OCI-LY3 (cell line): ENCODE measurements at regions not wholly inside any gene's neighbourhood (a gene's known extent, or its start where the extent isn't known, plus 50 kb on each side); places are given as distances from the start of the nearest gene placed in this dataset.

Experiments
- H2AFZ ChIP-seq: fragments of 200-600, 300-600 bp; shearing (Covaris generic); 2 replicates; pipeline ENCODE4 v1.6.0; 2014; ENCODE audit warnings: antibody characterized with exemption, low read depth, low read length
- H3K27ac ChIP-seq: fragments of 200-600, 300-600 bp; sonication (generic); 2 replicates; pipeline ENCODE4 v1.5.1; 2014; ENCODE audit warnings: mild to moderate bottlenecking, low read length, moderate library complexity, mixed read lengths
- H3K27me3 ChIP-seq: fragments of 200-600, 300-600 bp; sonication (generic); 2 replicates; pipeline ENCODE4 v1.6.1; 2014; ENCODE audit warnings: low read depth, low read length, mixed read lengths
- H3K36me3 ChIP-seq: fragments of 200-600, 300-600 bp; sonication (generic); replicated peaks from 2 replicates; pipeline ENCODE3; 2014; ENCODE audit warnings: low read depth, low read length, mixed read lengths
- H3K4me1 ChIP-seq: fragments of 300-600, 200-600 bp; sonication (generic); 2 replicates; pipeline ENCODE4 v1.6.1; 2014; ENCODE audit warnings: low read length, mixed read lengths
- H3K4me2 ChIP-seq: fragments of 200-600, 300-600 bp; sonication (generic); 2 replicates; pipeline ENCODE4 v1.6.1; 2014; ENCODE audit warnings: low read length, mixed read lengths
- H3K4me3 ChIP-seq: fragments of 300-600, 200-600 bp; sonication (generic); 2 replicates; pipeline ENCODE4 v1.5.1; 2014; ENCODE audit warnings: antibody characterized with exemption, mild to moderate bottlenecking, low read length, moderate library complexity
- H3K79me2 ChIP-seq: fragments of 300-600, 200-600 bp; shearing (Covaris generic); 2 replicates; pipeline ENCODE4 v1.6.1; 2014; ENCODE audit warnings: mild to moderate bottlenecking, low read length, mixed read lengths
- H3K9ac ChIP-seq: fragments of 300-600, 200-600 bp; shearing (Covaris generic); 2 replicates; pipeline ENCODE4 v1.6.0; 2014; ENCODE audit warnings: mild to moderate bottlenecking, low read length, moderate library complexity
- H3K9me3 ChIP-seq: fragments of 200-600, 300-600 bp; shearing (Covaris generic); 2 replicates; pipeline ENCODE4 v1.6.1; 2014; ENCODE audit warnings: low read length, mixed read lengths; ENCODE audit not compliant: insufficient read depth
- H4K20me1 ChIP-seq: fragments of 200-600, 300-600 bp; sonication (generic); 2 replicates; pipeline ENCODE4 v1.6.1; 2016; ENCODE audit warnings: low read length, mixed read lengths; ENCODE audit not compliant: insufficient read depth
- EZH2phosphoT487 ChIP-seq: fragments of 200-600 bp; shearing (Covaris generic); IDR thresholded peaks from 2 replicates; pipeline ENCODE4 v1.6.1; 2018; ENCODE audit warnings: antibody characterized with exemption, mixed run types, low read depth
- TF ChIP-seq, protein P1 (sequence below): fragments of 200-600, 300-600 bp; sonication (generic); IDR thresholded peaks from 2 replicates; pipeline ENCODE4 v1.5.1; 2014; ENCODE audit warnings: antibody characterized with exemption, low read length, low read depth

DNA sequence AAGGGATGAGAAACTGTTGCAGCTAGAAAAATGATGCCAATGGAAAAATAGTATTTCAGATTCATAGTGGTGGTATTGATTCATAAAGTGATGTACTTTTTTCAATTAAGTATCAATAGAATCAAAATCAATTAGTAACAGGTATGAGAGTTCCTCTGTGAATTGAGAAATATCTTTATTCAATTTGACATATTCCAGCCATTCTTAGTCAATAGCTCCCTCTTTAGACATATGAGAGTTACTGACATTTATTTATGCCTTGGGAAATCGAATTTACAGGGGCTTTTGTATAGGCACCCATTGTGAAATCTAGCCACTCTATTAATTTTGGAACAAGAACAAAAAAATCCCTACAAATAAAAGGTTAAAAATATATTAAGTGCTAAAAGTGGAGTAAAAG, 386.9 kb upstream of the CNTN3 start:
- H2AFZ ChIP-seq = no peak overlapping the region
- TF ChIP-seq EZH2phosphoT487 = no peak
- TF ChIP-seq, protein P1, sequence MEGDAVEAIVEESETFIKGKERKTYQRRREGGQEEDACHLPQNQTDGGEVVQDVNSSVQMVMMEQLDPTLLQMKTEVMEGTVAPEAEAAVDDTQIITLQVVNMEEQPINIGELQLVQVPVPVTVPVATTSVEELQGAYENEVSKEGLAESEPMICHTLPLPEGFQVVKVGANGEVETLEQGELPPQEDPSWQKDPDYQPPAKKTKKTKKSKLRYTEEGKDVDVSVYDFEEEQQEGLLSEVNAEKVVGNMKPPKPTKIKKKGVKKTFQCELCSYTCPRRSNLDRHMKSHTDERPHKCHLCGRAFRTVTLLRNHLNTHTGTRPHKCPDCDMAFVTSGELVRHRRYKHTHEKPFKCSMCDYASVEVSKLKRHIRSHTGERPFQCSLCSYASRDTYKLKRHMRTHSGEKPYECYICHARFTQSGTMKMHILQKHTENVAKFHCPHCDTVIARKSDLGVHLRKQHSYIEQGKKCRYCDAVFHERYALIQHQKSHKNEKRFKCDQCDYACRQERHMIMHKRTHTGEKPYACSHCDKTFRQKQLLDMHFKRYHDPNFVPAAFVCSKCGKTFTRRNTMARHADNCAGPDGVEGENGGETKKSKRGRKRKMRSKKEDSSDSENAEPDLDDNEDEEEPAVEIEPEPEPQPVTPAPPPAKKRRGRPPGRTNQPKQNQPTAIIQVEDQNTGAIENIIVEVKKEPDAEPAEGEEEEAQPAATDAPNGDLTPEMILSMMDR = peak; percentile 55
- no peak overlapping the region for H3K27ac ChIP-seq
- H3K9ac ChIP-seq = no peak overlapping the region
- H3K79me2 ChIP-seq = no peaks in the 10 kb centered on the region
- H3K4me2 ChIP-seq = no peak overlapping the region
- H3K36me3 ChIP-seq = no peaks in the 10 kb centered on the region
- H3K9me3 ChIP-seq = no peaks in the 10 kb centered on the region
- H3K4me1 ChIP-seq = no peaks in the 10 kb centered on the region
- no peaks in the 10 kb centered on the region for H4K20me1 ChIP-seq
- H3K27me3 ChIP-seq = no peaks in the 10 kb centered on the region
- no peak overlapping the region for H3K4me3 ChIP-seq

DNA sequence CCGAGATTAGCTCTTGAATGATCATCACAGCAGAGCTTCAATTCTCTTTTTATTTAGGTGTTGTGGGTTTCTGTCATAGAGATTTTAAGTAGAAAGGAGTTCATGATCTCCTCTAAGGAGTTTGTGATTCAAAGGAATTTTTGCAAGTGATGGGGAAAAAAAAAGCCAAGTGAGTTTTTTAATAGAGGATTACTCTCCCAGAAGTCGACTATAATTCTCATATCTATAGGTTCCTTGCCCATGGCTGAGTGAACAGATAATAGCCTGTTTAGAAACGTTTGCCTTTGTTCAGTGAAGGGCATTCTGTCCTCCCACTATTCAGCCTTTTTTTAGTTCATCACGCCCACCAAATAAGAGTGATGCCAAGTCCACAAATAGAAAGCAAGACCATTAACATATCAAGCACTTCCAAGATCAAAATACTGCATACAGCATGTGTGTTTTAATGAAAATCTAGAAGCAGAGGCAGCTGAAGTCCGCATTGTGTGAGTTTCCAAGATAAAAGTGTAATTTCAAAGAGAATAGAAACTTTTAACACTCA, 398.4 kb upstream of the CNTN3 start:
- TF ChIP-seq EZH2phosphoT487 = no peak
- no peak overlapping the region for H3K27ac ChIP-seq
- no peaks in the 10 kb centered on the region for H3K27me3 ChIP-seq
- no peaks in the 10 kb centered on the region for H3K9me3 ChIP-seq
- no peak overlapping the region for H3K4me3 ChIP-seq
- no peak overlapping the region for H3K9ac ChIP-seq
- no peaks in the 10 kb centered on the region for H3K79me2 ChIP-seq
- H2AFZ ChIP-seq = no peak overlapping the region
- no peaks in the 10 kb centered on the region for H4K20me1 ChIP-seq
- no peaks in the 10 kb centered on the region for H3K4me1 ChIP-seq
- H3K36me3 ChIP-seq = no peaks in the 10 kb centered on the region
- H3K4me2 ChIP-seq = no peak overlapping the region

DNA sequence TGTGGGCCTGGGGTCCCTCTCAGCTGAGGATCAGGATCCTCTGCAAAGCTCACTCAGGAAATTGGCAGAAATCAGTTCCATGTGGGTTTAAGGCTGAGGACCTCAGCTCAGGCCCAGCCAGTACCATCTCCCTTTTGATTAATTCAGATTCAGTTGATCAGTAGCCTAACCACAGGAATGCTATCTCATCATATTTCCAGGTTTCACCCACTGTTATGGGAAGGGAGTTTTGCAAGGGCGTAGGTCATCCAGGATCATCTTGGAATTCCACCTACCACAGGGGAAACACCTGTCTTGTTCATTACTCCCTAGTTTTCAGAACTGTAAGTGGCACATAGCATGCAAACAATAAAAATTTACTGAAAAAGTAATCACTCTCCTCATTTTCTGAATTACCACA, 399.5 kb upstream of the CNTN3 start:
- H2AFZ ChIP-seq = no peak overlapping the region
- H3K27me3 ChIP-seq = no peaks in the 10 kb centered on the region
- H3K9ac ChIP-seq = no peak overlapping the region
- no peaks in the 10 kb centered on the region for H3K9me3 ChIP-seq
- no peak overlapping the region for H3K27ac ChIP-seq
- H3K4me2 ChIP-seq = no peak overlapping the region
- H3K79me2 ChIP-seq = no peaks in the 10 kb centered on the region
- no peak for TF ChIP-seq EZH2phosphoT487
- TF ChIP-seq, protein P1 = no peak
- H3K4me3 ChIP-seq = no peak overlapping the region
- no peaks in the 10 kb centered on the region for H4K20me1 ChIP-seq
- H3K36me3 ChIP-seq = no peaks in the 10 kb centered on the region
- no peaks in the 10 kb centered on the region for H3K4me1 ChIP-seq

DNA sequence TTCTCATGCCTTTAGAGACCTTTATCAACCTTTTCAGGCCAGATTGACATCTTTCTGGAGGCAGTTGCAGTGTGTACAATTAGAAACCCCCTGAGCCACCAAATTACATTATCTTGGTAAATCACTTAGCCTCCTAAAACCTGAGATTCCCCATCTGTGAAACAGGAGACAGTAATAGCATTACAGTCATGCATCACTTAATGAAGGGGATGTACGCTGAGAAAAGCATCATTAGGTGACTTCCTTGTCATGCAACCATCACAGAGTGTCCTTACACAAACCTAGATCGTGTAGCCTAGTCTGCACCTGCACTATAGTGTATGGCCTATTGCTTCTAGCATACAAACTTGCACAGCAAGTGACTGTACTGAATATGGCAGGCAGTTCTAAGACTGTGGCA, 400.8 kb upstream of the CNTN3 start:
- H3K36me3 ChIP-seq = no peaks in the 10 kb centered on the region
- H3K4me1 ChIP-seq = no peaks in the 10 kb centered on the region
- H3K27me3 ChIP-seq = no peaks in the 10 kb centered on the region
- no peak overlapping the region for H3K9ac ChIP-seq
- TF ChIP-seq, protein P1 = no peak
- TF ChIP-seq EZH2phosphoT487 = no peak
- H3K4me2 ChIP-seq = no peak overlapping the region
- no peaks in the 10 kb centered on the region for H4K20me1 ChIP-seq
- H3K27ac ChIP-seq = no peak overlapping the region
- H3K4me3 ChIP-seq = no peak overlapping the region
- no peaks in the 10 kb centered on the region for H3K79me2 ChIP-seq
- no peak overlapping the region for H2AFZ ChIP-seq
- H3K9me3 ChIP-seq = no peaks in the 10 kb centered on the region

DNA sequence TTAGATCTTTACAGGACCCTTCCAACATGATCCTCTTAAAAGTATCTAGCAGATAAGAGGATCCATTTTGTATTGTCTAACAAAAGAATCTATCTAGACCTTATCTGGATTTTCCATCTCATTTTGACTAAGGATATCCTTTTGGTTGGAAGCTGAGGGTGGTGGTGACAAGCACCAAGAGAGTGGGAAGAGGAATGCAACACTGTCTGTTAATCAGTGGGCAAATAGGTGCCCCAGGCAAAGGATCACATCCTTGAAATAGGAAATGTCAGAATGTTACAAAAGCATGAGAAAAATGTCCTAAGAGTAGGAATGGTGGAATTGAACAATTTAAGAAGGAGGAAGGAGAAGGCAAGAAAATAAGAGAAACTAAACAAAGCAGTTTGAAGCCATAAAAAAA, 420.7 kb upstream of the CNTN3 start:
- no peaks in the 10 kb centered on the region for H4K20me1 ChIP-seq
- H3K9ac ChIP-seq = no peak overlapping the region
- no peak overlapping the region for H3K4me2 ChIP-seq
- no peaks in the 10 kb centered on the region for H3K79me2 ChIP-seq
- H3K9me3 ChIP-seq = no peaks in the 10 kb centered on the region
- no peak overlapping the region for H3K4me3 ChIP-seq
- no peak overlapping the region for H3K27ac ChIP-seq
- no peaks in the 10 kb centered on the region for H3K4me1 ChIP-seq
- no peaks in the 10 kb centered on the region for H3K27me3 ChIP-seq
- no peak overlapping the region for H2AFZ ChIP-seq
- no peaks in the 10 kb centered on the region for H3K36me3 ChIP-seq
- TF ChIP-seq, protein P1 = no peak
- no peak for TF ChIP-seq EZH2phosphoT487
